ENCODE measurements at regions not wholly inside any gene's neighbourhood (a gene's known extent, or its start where the extent isn't known, plus 50 kb on each side); places are given as distances from the start of the nearest gene placed in this dataset.

DNA sequence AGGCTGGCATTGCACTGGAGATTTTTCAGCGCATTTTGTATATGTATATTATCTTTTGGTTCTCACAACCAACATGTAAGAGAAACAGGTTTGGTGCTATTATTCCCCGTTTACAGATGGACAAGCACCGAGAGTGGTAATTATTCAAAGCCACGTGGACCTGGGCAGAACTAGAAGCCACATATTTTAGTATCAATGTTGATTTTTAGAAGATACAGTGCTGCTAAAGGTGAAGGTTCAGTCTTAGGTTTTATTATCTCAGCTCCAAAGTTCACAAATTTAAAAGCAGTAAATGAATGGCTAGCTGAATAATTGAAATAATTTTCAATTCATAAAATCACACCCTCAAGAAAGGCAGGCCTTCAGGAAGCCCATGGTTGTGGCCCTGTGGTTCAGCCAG lies 400.6 kb upstream of the ID2 start:
- DNase-seq: no peak

DNA sequence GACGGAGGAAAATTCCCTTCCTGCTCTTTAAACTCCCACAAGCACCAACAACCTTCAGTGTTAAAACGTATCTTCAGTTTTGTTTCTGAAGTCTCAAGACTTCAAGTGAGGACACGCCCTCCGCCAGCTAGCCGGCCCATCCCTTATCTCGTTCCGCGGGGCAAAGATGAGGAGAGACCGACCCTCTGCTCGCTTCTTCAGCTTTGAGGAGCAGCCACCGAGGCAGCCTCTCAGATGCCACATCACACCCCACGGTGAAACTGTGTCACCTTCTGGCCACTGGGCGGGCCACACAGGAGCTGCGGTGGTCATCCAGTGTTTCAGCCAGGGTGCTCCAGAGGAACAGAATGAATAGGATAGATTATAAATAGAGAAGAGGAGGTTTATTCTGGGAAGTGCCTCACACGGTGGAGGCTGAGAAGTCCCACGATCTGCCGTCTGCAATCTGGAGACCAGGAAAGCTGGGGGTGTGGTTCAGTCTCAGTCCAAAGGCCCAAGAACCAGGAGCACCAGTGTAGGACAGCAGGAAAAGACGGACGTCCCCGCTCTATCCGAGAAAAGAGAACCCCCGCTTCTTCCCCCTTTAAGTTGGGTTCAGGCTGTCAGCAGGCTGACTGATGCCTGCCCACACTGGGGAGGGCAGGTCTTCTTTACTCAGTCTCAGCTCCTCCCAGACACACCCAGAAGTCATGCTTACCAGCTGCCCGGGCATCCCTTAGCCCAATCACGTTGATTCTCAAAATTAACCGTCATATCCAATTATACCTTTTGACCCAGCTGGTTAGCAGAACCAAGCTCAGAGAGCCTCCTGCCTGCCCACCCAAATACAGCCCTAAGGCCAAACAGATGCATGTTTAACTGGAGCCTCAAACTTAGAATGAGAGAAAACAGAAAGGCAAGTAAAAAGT lies 399.7 kb upstream of the ID2 start:
- no peak for DNase-seq

DNA sequence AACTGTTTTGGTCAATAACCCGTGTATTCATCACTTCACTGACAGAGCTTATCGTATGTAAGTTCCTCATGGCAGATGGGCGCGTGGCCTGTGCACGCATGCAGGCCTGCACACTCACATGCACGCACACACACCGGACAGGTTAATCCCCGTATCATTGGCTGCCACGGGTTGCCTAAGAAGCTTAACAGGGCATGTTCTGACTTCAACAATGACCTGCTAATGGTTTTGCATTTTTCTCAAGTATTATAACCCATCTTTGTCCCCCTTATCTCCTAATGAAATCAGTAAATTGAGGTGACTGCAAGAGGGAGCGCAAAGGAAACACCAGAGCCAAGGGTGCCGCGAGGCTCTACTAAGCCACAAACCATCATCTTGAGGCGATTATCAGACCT lies 399.0 kb upstream of the ID2 start:
- DNase-seq: no peak

GRCh38 chr2:8285081-8285480 lies 396.8 kb upstream of the ID2 start:
- no peak for DNase-seq

- no peak for DNase-seq
Observed at GRCh38 chr2:8285898-8286297, 396.0 kb upstream of the ID2 start.

GRCh38 chr2:8288206-8288605 lies 393.6 kb upstream of the ID2 start:
- no peak for DNase-seq

- DNase-seq: no peak
Observed at GRCh38 chr2:8289111-8289510, 392.7 kb upstream of the ID2 start.

GRCh38 chr2:8290771-8291352 lies 391.0 kb upstream of the ID2 start:
- DNase-seq: no peak

- DNase-seq: peak; percentile 58
Observed at GRCh38 chr2:8296306-8296705, 385.6 kb upstream of the ID2 start.

- no peak for DNase-seq
Observed at GRCh38 chr2:8297376-8298231, 384.3 kb upstream of the ID2 start.

DNA sequence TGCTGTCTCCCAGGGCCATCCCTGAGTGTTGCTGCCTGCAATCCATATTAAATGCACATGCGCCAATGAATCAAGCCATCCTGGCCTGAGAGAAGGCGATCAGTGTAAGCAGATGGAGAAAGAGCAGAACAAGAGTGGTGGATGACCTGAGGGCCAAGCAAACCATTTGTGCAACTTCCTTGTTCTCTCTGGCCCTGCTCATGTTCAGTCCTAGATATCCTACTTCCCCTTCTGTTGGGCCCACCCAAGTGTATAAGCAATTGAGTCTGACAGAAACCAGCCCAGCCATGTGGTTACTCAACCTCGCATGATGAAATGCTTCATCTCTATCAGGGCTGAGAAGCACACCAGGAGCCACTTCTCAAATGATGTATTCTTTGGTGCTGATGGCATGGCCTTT lies 383.1 kb upstream of the ID2 start:
- DNase-seq: no peak

- DNase-seq: no peak
Observed at GRCh38 chr2:8300216-8300615, 381.6 kb upstream of the ID2 start.

DNA sequence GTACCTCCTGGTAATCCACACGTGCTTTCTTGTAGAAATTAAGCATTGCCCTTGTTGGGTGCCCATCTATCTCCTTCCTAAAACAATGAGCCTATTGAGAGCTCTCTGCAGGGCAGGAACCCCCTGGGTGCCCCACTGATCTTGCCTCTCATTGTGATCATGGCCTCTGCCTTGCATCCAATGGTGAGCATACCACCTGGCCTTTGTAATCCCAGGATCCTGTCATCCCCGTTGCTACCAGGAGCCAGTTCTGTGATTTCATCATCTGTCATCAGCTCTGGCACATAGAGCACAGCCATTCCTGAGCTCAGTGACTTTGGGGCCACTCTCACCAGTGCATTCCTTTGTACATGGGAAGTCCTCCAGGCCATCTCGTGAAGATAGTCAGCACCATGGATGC lies 381.0 kb upstream of the ID2 start:
- no peak for DNase-seq

DNA sequence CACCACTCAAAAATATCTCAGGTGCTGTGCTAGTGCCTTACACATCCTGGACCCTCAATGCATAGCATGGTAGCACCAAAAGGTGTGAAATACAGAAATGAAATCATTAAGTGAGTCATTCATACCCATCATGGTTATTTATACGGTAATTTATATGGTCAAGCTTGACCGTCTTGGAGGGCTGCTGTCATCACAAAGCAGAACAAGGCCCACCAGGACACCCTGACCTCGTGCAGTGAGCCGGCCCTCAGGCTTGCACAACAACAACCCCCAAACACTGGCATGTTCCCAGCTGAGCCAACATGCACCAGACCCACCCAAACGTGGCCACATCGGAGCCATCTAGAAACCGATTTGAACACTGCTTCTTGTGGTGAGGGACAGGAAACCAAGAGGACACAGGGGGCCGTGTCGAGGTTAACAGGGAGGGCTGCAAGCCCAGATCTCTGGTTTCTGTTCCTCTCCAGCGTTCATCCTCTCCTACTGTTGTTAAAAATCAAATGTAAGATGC lies 378.5 kb upstream of the ID2 start:
- peak; percentile 63 for DNase-seq

- no peak for DNase-seq
Observed at GRCh38 chr2:8304821-8305766, 376.8 kb upstream of the ID2 start.

- DNase-seq: no peak
Observed at GRCh38 chr2:8306530-8307351, 375.1 kb upstream of the ID2 start.

DNA sequence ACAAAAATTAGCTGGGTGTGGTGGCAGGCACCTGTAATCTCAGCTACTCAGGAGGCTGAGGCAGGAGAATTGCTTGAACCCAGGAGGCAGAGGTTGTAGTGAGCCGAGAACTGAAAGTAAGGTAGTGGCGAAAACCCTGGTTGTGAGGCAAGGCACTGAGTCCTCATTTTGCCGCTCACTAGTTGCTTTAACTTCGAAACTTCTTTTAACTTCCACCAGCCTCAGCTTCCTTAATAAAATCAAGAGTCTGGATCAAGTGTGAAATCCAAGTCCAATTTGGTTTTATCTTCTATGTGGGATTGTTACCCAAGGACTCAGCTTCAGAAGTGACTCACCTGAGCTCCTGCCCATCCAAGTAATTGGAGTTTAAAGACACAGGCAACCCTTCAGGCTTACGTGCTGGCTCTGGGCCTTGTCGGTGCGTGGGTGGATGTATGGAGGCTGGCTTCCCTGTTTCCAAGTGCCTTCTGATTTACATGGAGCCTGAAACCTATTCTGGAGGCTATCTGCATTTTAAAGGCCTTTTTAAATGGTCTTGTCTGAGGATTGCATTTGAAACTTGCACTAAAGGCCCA lies 374.2 kb upstream of the ID2 start:
- no peak for DNase-seq

GRCh38 chr2:8309131-8309530 lies 372.7 kb upstream of the ID2 start:
- no peak for DNase-seq

DNA sequence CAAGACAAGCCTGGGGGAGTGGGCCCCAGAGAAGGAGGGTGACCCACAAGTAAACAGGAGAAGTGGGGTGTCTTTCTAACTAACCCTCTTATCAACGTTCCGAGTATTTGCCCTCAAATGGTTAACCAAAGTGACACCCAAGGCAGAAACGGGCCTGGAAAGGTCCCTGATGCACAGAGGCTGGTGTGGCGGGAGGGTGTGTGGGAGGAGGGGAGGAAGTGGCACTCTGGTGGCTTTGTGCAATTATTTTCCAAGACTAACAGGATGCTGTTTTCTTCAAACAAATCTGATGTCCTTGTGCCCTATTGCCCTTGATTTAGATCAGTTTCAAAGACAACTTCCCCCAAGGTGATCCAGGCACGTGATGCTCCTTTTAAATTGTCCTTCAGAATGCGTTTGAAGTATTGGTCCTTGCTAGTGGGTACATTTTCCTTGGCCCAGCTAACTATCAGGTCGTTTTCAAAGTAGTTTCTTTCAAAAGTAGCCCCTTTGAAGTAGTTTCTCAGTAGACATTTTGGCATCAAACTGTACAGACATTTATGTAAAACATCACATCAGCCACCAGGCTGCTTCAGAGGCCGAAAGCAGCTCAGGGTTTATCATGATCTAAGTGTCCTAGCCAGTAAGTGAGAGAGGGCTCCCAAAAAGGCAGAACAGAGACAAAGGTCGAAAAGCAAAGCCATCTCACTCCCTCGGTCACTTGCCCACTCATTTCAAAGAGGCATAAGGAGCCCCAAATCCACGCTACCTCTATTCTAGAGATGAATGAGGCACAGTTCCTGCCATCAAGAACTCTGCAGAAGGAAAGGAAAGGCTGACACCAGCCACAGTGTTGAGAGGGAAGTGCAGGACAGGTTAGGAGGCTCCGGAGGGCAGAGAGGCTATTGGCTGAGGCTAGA lies 371.1 kb upstream of the ID2 start:
- peak; percentile 54 for DNase-seq

DNA sequence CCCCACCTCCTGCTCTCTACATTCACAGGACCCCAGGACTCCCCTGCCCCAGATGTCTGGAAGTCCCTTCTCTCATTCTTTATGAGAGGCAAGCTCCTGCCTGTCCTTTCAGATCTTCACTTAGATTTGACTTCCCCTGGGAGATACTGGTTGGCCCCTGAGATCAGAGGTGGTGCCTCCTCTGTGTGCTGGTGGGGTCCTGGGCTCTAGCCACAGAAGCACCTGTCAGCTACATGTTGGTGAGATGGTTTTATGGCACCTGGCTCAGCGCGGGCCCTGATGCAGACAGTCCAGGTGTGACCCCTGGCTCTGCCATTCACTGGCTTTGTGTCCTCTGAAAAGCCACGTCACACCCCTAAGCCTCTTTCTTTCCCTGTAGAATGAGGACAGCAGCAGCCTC lies 369.6 kb upstream of the ID2 start:
- DNase-seq: no peak
